PC-9 (cell line): ENCODE measurements at regions not wholly inside any gene's neighbourhood (a gene's known extent, or its start where the extent isn't known, plus 50 kb on each side); places are given as distances from the start of the nearest gene placed in this dataset.

Source experiments
- CTCF ChIP-seq: fragments of 200-600 bp; sonication (generic); conservative IDR thresholded peaks from 2 replicates; pipeline ENCODE4 v1.6.1; 2017; ENCODE audit warnings: mixed run types, antibody characterized with exemption, mild to moderate bottlenecking, moderate library complexity
- EZH2 ChIP-seq: fragments of 200-600 bp; sonication (generic); IDR thresholded peaks from 2 replicates; pipeline ENCODE4 v1.8.0; 2017; ENCODE audit warnings: antibody characterized with exemption, low read depth

- TF ChIP-seq CTCF (no peak), EZH2 (no peak)
Measured at GRCh38 chr6:84442208-84442607, 214.8 kb upstream of the CEP162 start.
